ENCODE measurements at regions not wholly inside any gene's neighbourhood (a gene's known extent, or its start where the extent isn't known, plus 50 kb on each side); places are given as distances from the start of the nearest gene placed in this dataset.
A peak's percentile ranks its signal among the peaks of the same experiment; 100 is the strongest.
"Not testable (repeated sequence)": the region's sequence is repeated elsewhere in the genome, so short reads cannot be mapped to it uniquely, and the experiment has no call there.

DNA sequence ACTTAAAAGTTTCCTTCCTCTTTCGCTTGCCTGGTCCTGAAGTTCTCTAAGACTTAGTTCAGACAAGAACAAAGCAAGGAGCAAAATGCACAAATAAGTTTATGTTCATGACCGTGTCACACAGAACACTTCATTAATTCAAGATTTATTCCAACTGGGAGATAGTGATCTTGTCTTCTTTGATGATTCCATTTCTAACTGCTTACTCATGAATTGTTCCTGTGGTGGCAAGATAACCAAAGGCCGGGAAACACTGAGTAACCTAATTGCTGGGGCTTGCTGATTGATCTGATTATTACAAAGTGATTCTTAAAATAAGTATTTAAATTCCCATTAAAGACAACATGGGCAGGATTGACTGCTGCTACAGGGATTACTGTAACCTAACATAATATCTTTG, 1462.9 kb upstream of the RAG2 start:
- peak in 2 of 3 donors; percentile 7 to 39 for DNase-seq (ENCODE audit: low read depth in 2 of 3, low spot score in 2 of 3)

DNA sequence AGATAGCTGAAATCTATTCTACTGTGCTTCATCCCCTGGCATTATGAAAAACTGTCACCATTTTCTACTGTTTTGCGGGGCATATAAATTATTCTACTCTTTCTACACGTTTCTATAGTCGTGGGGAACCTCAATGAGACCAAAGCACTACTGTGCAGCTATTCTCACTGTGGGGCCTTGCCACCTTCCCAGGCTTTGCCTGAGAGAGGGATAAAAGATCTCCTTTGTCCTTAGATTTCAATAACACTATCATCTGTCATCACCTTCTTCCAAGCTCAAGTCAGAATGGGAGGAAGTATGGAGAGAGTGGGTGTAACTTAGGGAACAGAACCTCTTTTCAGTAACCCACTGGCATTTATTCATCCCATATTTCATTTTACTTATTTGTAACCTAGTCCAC, 1462.1 kb upstream of the RAG2 start:
- no peak for DNase-seq (ENCODE audit: low read depth in 2 of 3, low spot score in 2 of 3)

DNA sequence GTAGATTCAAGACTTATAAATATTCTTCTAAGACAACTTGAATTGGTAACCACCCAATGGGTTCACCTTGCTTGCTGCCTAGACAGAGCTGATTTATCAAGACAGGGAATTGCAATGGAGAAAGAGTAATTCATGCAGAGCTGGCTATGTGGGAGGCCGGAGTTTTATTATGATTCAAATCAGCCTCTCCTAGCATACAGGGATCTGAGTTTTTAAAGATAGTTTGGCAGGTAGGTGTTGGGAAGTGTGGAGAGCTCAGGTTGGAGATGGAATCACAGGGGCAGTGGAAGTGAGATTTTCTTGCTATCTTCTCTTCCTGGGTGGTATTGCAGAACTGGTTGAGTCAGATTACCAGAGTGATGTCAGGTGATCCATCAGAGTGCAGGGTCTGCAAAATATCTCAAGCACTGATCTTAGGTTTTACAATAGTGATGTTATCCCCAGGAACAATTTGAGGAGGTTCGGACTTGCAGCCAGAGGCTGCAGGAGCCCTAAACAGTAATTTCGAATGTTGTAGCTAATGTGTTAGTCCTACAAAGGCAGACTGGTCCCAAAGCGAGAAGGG, 1448.6 kb upstream of the RAG2 start:
- DNase-seq (ENCODE audit: low read depth in 2 of 3, low spot score in 2 of 3) = no peak

DNA sequence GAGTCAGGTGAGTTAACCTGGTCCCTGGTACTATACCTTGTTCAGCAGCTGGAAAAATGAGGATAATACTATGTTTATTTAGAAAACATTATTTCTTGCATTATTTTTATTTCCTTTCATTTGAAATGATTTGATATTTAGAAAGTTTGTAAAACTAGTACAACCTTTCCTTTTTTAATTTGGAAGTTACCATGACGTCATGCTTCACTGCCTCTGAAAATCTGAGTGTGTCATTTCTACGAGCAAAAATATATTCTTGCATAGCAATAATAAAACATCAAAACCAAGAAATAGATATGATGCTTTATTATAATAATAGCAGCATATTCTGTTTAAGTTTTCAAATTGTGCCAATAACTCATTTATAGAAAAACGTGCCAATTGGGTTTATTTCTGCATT, 1445.0 kb upstream of the RAG2 start:
- no peak for DNase-seq (ENCODE audit: low read depth in 2 of 3, low spot score in 2 of 3)

DNA sequence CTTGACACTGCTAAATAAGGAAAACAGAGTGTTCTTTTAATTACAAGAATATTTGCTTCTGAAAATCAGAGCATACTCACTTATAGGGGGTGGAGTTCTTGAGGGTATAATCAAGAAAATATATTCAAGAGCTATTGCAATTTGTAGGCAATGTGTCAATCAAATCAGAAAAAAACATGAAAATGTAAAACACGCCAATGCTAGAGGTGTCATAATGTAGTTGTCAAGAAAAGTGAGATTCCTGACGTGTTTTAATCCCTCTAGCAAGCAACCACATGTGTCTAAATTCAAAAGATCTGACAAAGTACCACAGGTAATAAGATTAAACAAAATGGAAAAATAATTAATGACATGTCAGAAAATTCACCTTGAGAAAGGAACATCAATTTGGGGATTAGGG, 1440.7 kb upstream of the RAG2 start:
- DNase-seq (ENCODE audit: low read depth in 2 of 3, low spot score in 2 of 3) = no peak

DNA sequence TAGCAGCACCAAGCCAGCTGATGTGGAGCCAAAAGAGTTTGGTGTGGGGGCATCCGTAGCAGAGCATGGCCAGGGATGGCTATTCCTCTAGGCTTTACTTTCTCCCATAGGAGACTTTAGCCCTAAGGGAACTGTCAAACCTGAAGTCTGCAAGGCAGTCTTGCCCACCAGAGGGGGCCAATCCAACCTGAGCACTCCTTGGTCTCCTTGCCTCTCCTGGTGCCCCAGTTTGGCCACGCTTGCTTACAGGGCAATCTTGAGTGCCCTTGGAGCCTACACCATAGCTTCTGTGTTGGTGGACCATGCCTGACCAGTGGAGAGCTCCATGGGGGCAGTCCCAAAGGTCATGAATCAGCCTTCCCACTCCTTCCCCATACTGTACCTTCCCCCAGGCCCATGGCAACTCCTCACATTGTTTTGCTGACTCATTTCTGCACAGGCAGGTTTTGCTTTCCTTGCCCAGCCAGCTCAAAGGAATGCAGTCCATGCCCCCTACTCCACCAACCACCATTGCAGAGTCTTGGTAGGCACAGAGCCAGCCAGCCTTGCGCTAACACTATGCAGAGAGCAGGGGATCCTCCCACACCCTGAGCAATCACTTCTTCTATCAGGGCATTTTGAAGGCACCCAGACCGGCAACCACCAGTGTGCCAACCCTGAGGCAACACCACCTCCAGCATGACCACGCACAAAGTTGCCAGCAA, 1421.2 kb upstream of the RAG2 start:
- DNase-seq (ENCODE audit: low read depth in 2 of 3, low spot score in 2 of 3) = no peak

DNA sequence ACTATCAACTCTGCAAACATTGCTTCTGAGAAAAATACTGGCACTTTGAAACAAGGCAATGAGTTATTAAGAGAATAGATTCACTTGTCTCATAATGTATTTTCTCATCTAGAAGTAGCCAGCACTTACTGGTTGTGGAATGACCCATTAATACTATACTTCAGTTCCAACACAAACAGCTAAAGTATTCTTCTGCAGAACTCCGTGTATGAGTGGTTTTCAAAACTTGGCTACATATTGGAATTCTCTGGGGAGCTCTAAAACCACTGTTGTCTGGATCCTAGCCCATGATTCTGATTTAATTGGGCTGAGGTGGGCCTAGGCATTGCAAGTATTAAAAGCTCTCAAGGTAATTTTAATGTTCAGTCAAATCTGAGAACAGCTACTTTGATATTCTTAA, 1416.4 kb upstream of the RAG2 start:
- DNase-seq (ENCODE audit: low read depth in 2 of 3, low spot score in 2 of 3) = no peak

DNA sequence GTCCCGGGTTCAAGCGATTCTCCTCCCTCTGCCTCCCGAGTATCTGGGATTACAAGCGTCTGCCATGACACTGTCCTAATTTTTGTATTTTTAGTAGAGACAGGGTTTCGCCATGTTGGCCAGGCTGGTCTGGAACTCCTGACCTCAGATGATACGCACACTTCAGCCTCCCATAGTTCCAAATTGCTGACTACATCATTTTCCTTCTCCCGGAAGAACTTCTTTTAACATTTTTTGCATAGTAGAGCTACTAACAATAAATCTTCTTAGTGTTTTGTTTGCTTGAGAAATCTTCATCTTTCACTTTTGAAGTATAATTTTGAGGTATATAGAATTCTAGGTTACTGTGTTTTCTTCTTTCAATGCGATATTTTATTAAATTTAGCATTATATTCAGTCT, 1415.1 kb upstream of the RAG2 start:
- no peak for DNase-seq (ENCODE audit: low read depth in 2 of 3, low spot score in 2 of 3)

DNA sequence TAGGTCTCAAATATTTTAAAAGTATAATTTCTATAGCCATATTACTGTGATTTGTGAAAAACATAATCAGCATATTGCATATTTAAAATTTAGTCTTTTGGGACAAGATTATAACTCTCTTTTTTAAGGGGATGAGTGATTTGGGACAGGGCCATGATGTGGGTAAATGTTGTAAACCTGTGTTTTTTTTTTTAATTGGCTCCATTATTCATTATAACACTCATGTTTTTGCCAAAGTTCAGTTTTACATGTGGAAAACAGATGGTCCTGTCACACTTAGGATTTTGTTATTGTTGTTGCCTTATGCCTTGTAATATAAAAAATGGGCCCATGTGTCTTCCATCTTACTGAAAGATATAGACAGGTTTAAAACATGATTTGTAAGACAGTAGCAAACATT, 1413.5 kb upstream of the RAG2 start:
- no peak for DNase-seq (ENCODE audit: low read depth in 2 of 3, low spot score in 2 of 3)

DNA sequence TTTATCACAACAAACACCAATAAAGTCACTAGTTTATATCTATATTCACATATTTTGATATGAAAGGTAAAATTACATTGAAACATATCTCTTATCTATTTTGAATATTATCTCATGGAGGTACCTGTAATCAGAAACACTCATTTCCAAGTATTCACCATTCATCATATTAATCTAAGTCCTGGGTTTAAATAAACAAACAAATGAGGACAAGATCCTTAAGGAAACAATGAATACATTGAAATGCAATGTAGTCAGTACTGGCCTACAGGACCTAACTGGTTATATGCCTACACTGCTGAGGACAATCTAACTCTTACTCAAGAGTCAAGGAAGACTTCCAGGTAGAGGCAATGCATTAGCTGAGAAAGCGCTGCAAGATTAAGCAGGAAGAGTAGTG, 1411.9 kb upstream of the RAG2 start:
- no peak for DNase-seq (ENCODE audit: low read depth in 2 of 3, low spot score in 2 of 3)

DNA sequence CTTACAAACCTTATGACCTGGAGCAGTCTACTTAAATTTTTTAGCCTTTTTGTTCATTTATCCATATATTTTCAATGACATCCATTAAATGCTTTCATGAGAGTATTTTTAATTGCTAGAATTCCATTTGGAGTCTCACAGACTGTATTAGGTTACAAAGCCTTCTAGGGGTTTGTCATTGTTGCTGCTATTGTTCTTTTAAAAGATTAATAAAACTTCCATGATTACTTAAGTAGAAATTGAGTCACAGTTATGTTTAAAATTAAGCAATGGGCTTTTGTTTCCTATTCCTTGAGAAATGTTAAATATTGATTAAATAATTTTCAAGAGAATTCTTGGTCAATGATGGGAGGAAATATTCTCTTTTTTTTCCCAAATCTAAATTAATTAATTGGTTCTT, 1408.4 kb upstream of the RAG2 start:
- DNase-seq (ENCODE audit: low read depth in 2 of 3, low spot score in 2 of 3) = no peak

DNA sequence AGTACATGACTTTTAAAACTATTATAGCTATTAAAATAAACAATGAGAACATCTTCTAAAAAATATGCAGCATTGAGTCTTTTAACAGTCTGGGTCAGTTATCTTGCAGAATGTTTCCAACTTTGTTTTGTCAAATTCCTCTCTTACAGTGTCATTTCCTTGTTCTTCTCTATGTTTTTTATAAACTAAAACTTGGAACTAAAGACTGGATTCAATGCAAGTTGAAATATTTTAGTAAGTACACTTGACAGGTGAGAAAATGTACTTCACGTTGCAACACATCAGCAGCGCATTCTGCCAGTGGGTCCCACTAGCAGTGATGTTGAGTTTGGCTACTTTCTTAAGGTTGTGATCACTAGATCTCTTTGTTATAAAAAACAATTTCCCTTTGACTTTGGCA, 1407.6 kb upstream of the RAG2 start:
- DNase-seq (ENCODE audit: low read depth in 2 of 3, low spot score in 2 of 3) = no peak

DNA sequence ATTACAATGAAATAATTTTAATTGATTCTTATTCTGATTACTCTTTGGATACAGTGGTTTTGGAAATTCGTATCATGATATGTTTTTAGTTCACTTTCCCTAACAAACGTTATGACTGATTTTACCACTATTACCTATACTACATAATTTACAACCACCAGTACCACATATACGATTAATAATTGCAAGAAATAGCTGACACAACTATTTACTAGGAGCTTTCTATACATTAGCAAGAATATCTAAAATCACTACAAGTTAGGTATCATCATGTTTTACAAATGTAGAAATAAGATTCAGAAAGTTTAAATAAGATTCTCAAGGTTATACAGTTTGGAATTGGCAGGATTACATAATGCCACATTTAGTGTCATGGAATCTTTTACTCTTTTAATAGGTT, 1401.1 kb upstream of the RAG2 start:
- DNase-seq (ENCODE audit: low read depth in 2 of 3, low spot score in 2 of 3) = no peak

DNA sequence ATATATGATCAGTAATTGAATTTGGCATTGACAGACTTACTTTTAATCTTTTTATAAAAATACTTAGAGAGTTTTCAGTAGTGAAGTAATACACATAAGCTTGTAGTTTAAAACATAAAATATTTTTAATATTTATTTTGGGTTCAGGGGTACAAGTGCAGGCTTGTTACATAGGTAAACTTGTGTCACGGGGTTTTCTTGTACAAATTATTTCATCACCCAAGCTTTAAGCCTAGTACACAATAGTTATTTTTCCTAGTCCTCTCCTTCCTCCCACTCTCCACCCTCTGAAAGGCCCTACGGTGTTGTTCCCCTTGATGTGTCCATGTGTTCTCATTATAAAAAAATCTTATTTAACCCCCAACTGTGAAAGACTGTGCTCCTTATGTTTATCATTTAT, 1397.8 kb upstream of the RAG2 start:
- DNase-seq (ENCODE audit: low read depth in 2 of 3, low spot score in 2 of 3) = no peak

DNA sequence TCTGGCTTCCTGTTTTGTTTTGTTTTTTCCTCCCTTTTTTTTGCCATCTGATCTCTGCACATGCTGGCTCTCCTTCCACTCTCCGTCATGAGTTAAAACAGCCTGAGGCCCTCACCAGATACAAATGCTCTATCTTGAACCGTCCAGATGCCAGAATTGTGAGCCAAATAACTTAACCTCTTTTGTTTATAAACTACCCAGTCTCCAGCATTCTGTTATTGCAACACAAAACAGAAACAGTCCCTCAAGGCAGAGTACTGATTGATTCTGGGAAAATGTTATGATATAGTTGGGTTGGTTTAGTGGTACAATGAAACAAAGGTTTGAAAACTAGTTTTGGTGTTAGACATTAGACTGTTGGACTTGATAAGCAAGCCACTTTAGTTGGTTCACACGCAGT, 1390.0 kb upstream of the RAG2 start:
- no peak for DNase-seq (ENCODE audit: low read depth in 2 of 3, low spot score in 2 of 3)

DNA sequence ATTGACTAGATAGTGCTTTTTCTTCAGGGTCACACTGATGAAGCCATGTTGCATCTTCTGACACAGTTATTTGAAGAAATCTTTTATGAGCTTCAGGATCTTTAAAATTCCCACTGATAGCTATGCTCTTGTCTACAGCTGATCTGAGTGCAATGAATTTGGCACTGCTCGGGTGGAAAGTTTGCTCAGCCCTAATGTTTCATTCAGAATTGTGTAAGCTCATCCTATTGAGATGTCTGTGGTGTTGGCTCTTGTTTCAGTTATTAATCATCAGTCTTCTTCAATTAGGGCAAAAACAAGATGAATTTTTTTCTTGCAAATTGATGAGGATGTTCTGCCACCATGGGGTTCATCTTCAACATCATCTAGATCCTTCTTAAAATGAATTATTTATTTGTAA, 1387.0 kb upstream of the RAG2 start:
- no peak for DNase-seq (ENCODE audit: low read depth in 2 of 3, low spot score in 2 of 3)

DNA sequence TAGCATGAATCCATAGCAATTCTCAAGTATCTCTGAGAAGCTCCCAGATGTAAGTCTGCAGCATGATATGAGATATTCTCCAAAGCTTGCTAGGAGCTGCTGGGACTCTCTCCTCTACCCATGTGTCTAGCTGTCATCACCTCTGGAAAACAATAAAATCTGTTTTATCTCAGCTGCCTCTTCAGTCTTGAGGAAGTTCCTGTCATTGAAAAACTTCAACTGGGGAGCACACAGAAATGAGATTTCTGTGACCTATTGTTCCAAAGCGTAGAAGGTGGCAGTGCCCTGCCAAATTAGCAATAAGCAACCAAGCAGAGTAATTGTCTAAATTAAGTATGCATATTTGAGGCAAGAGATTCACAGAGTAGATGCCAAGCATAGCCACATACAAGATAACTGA, 1380.6 kb upstream of the RAG2 start:
- DNase-seq (ENCODE audit: low read depth in 2 of 3, low spot score in 2 of 3) = no peak

DNA sequence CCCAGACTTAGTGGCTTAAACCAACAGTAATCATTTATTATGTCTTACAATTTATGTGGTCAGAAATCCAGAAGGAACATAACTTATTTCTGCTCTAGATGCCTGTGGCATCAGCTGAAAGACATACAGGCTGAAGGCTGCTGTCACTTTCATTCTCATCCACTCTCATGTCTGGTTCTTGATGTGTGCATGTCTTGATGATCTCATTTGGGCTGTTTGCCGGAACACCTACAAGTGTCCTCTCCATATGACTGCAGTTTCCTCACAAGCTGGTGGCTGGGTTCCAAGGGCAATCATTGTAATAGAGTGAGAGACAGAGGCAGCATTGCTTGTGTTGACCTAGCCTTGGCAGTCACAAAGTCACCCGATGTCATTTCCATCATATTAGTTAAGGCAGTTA, 1375.9 kb upstream of the RAG2 start:
- DNase-seq (ENCODE audit: low read depth in 2 of 3, low spot score in 2 of 3) = no peak

DNA sequence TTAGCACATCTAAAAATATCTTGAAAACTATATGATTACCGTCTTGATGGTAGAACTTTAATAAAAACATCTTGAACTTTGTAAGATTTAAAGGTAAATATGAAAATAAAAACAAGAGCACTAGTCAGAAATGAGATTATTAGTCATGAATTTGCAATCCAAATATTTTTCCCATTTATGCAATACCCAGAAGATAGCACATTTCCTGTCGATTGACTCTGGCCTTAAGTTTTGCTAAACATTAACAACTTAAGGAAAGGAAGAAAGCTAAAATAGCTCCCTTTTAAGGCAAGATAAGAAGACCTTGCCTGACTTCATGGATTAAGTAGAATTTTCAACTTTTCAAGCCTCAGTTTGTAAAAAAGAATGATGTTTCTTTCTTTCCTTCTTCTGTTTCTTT, 1374.7 kb upstream of the RAG2 start:
- DNase-seq (ENCODE audit: low read depth in 2 of 3, low spot score in 2 of 3) = no peak

DNA sequence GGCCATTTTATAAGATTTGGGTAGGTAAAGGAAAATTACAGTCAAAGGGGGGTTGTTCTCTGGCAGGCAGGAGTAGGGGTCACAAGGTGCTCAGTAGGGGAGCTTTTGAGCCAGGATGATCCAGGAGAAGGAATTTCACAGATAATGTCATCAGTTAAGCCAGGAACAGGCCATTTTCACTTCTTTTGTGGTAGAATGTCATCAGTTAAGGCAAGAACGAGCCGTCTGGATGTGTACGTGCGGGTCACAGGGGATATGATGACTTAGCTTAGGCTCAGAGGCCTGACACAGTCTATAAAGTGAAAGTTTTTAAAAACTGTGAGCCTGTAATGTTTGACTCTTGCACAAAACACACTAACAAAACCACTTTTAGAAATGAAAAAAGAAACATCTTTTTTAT, 1371.3 kb upstream of the RAG2 start:
- DNase-seq (ENCODE audit: low read depth in 2 of 3, low spot score in 2 of 3) = not testable (repeated sequence)

DNA sequence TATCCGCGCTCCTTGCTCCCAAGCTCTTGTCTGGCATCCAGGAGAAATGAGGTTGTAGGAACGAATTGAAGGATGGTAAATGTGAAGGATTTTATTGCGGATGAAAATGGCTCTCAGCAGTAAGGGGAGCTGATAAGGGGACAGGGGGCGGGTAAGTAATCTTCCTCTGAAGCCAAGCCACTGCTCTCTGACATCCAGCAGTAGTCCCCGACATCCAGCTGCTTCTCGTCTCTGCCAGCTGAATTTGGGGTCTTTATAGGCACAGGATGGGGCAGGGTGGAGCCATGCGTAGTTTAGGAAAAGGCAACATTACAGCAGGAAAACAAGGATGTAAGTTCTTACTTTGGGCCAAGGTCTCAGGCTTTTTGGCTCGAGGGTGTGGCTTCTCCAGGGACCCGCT, 1370.1 kb upstream of the RAG2 start:
- DNase-seq (ENCODE audit: low read depth in 2 of 3, low spot score in 2 of 3) = no peak

DNA sequence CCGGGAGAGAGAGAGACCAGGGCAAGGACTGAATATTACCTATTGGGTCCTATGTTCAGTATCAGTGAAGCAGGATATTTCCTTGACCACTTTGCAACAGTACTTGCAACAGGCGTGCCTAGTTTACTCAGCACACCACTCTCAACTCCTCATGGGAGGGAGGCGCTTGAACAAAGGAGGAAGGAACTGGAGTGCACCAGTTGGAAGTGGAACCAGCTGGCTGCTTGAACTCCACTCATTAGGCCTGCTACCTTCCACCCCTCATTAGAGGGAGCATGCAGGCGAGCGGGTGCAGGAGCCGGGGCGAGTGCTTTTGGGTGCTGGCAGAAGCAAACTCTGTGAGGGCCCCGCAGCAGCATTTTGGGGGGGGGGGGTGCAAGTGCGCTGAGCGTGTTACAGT, 1369.6 kb upstream of the RAG2 start:
- no peak for DNase-seq (ENCODE audit: low read depth in 2 of 3, low spot score in 2 of 3)

DNA sequence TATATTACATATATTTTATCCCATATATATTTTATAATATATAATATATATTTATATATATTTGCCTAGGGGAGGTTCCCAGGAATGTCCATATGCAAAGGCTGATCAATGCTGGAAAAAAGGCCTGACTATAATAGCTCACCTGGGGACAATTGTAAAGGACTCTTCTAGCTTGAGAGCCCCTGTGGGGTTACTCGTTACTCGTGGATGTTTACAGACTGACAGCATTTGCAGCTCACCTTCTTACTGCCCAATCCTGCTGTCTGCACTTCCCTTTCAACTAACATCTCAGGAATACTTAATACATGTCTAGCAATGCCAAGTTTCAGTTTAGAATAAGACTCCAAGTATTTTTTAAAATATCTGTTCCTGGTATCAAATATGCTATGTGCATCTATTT, 1365.4 kb upstream of the RAG2 start:
- no peak for DNase-seq (ENCODE audit: low read depth in 2 of 3, low spot score in 2 of 3)

Data from hematopoietic multipotent progenitor cell (in vitro differentiated cells).